ENCODE measurements at regions not wholly inside any gene's neighbourhood (a gene's known extent, or its start where the extent isn't known, plus 50 kb on each side); places are given as distances from the start of the nearest gene placed in this dataset.
"Not testable (repeated sequence)": the region's sequence is repeated elsewhere in the genome, so short reads cannot be mapped to it uniquely, and the experiment has no call there.

DNA sequence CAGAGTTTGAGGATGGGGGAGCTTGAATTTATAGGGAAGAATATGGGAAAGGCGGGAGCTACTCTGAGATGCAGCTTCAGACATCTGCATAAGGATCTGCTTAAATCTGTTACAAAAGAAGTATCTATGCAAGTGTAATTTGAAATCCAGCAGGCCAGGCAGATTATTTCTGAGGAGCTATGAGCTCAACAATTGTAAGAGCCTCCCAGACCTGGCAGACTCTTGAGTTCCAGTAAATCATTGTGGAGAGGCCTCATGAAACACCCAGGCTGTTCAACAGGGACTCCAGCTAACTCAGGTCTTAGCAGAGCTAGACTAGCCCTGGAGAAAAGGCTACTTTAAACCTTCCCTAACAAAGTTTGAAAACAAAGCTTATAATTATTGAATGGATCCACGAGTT lies 647.5 kb upstream of the CHRM3 start:
- Histone ChIP-seq H3K36me3 (ENCODE audit: low read depth) (no peaks in the 10 kb centered on the region), H3K4me3 (no peak overlapping the region), H3K4me1 (ENCODE audit: low read depth) (no peaks in the 10 kb centered on the region), H3K9me3 (no peaks in the 10 kb centered on the region)
- DNase-seq (no peak), ATAC-seq (no peak)
- intact Hi-C loops (cut with DNase I, micrococcal nuclease) = no loop called here
- TF ChIP-seq, protein P1, sequence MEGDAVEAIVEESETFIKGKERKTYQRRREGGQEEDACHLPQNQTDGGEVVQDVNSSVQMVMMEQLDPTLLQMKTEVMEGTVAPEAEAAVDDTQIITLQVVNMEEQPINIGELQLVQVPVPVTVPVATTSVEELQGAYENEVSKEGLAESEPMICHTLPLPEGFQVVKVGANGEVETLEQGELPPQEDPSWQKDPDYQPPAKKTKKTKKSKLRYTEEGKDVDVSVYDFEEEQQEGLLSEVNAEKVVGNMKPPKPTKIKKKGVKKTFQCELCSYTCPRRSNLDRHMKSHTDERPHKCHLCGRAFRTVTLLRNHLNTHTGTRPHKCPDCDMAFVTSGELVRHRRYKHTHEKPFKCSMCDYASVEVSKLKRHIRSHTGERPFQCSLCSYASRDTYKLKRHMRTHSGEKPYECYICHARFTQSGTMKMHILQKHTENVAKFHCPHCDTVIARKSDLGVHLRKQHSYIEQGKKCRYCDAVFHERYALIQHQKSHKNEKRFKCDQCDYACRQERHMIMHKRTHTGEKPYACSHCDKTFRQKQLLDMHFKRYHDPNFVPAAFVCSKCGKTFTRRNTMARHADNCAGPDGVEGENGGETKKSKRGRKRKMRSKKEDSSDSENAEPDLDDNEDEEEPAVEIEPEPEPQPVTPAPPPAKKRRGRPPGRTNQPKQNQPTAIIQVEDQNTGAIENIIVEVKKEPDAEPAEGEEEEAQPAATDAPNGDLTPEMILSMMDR (IDR thresholded peaks at IDR 0.05) = no peak

DNA sequence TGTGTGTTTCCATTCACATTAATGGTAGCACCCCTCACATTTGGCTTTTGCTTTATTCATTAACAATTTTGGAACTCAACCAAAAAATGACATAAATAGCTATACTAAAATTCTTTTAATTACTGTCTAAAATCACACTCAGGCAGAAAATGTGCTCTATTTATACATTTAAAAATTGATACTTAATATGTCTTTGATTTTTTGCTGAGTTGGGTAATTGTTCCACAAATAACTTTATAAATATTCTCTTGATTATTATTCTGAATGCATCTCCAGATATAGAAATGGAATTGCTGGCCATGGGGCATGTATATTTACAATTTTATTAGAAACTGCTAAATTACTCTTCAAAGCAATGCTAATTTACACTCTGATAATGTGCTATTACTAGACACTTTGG lies 658.7 kb upstream of the CHRM3 start:
- DNase-seq = no peak

DNA sequence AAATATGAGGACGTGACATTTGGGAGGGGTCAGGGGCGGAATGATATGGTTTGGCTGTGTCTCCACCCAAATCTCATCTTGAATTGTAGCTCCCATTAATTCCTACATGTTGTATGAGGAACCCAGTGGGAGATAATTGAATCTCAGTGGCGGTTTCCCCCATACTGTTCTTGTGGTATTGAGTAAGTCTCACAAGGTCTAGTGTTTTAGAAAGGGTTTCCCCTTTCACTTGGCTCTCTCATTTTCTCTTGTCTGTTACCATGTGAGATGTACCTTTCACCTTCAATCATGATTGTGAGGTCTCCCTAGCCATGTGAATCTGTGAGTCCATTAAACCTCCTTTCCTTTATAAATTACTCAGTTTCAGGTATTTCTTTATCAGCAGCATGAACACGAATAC lies 663.6 kb upstream of the CHRM3 start:
- Histone ChIP-seq H3K4me1 (ENCODE audit: low read depth) (no peaks in the 10 kb centered on the region), H3K4me3 (no peak overlapping the region), H3K36me3 (ENCODE audit: low read depth) (no peaks in the 10 kb centered on the region), H3K9me3 (no peaks in the 10 kb centered on the region)
- DNase-seq = no peak
- intact Hi-C loops (cut with DNase I, micrococcal nuclease) = no loop called here
- ATAC-seq = no peak
- TF ChIP-seq, protein P1 (IDR thresholded peaks at IDR 0.05) = no peak

More for the DNA sequence above, 658.7 kb upstream of the CHRM3 start:
- no peaks in the 10 kb centered on the region for H3K36me3 ChIP-seq (ENCODE audit: low read depth)
- intact Hi-C loops (cut with DNase I, micrococcal nuclease) = no loop called here
- no peaks in the 10 kb centered on the region for H3K4me1 ChIP-seq (ENCODE audit: low read depth)
- TF ChIP-seq, protein P1 (IDR thresholded peaks at IDR 0.05) = no peak
- no peak overlapping the region for H3K4me3 ChIP-seq
- no peak for ATAC-seq
- H3K9me3 ChIP-seq = no peaks in the 10 kb centered on the region

DNA sequence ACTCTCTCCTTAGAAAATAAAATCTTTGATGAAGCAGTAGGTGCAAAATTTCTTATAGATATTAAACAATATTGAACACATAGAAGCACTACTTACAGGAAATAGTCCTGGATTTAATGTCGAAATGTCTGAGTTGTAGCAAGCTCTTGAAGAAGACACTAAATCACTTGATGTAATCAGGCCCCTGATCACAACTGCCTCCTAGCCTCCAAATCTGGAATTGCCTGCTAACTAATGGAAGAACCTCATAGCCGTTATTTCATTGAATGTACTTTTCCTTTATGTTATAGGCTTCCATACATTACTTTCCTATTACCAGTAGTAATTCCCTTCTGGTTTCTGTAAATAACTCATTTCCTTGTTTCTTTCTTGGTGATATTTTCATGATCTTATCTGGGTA lies 675.7 kb upstream of the CHRM3 start:
- TF ChIP-seq, protein P1 (IDR thresholded peaks at IDR 0.05) = no peak
- no peak for DNase-seq
- Histone ChIP-seq H3K4me1 (ENCODE audit: low read depth) (no peaks in the 10 kb centered on the region), H3K9me3 (no peaks in the 10 kb centered on the region), H3K36me3 (ENCODE audit: low read depth) (no peaks in the 10 kb centered on the region), H3K4me3 (no peak overlapping the region)
- intact Hi-C loops (cut with DNase I, micrococcal nuclease) = no loop called here
- no peak for ATAC-seq

DNA sequence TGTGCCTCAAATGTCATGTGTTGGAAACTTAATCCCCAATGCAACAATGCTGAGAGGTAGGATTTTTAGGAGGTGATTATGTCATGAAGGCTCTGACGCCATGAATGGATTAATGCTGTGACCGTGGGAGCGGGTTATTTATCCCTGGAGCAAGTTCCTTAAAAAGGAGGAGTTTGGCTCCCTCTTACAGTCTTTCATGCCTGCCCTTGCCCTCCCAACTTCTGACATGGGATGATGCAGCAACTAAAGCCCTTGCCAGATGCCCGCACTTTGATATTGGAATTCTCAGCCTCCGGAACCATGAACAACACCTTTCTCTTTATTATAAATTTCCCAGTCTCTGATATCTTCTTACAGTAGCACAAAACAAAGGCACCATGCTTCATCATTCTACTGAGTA lies 685.3 kb upstream of the CHRM3 start:
- ATAC-seq (no peak), DNase-seq (no peak)
- Histone ChIP-seq H3K36me3 (ENCODE audit: low read depth) (no peaks in the 10 kb centered on the region), H3K9me3 (no peaks in the 10 kb centered on the region), H3K4me3 (no peak overlapping the region), H3K4me1 (ENCODE audit: low read depth) (no peaks in the 10 kb centered on the region)
- intact Hi-C loops (cut with DNase I, micrococcal nuclease) = no loop called here
- TF ChIP-seq, protein P1 (IDR thresholded peaks at IDR 0.05) = no peak

DNA sequence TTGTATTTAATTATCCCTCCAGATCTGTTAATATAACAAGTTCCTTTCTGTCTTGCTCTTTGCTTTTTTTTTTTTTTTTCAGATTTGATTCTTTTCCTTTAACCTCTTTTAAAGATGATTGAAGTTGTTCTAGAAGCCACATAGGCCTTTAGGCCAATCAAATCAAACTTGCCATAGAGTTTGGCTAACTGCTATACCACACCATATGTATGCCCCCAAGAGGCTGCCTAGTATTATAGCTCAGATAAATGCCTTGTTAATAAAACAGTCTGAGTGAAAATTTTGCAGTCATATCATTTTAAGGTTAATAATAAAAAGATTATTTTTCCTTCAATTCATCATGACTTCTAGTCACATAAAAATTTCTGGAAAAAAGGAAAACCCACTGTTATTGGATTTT lies 696.0 kb upstream of the CHRM3 start:
- no peak for ATAC-seq
- H3K4me3 ChIP-seq = no peak overlapping the region
- intact Hi-C loops (cut with DNase I, micrococcal nuclease) = no loop called here
- TF ChIP-seq, protein P1 (IDR thresholded peaks at IDR 0.05) = no peak
- H3K4me1 ChIP-seq (ENCODE audit: low read depth) = no peaks in the 10 kb centered on the region
- no peak for DNase-seq
- no peaks in the 10 kb centered on the region for H3K36me3 ChIP-seq (ENCODE audit: low read depth)
- no peaks in the 10 kb centered on the region for H3K9me3 ChIP-seq

DNA sequence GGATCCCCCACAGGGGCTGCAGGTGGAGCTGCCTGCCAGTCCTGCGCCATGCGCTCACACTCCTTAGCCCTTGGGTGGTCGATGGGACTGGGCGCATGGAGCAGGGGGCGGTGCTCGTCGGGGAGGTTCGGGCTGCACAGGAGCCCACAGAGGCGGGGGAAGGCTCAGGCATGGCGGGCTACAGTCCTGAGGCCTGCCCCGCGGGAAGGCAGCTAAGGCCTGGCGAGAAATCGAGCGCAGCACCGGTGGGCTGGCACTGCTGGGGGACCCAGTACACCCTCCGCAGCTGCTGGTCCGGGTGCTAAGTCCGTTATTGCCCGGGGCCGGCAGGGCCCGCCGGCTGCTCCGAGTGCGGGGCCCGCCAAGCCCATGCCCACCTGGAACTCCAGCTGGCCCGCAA lies 701.8 kb upstream of the CHRM3 start:
- intact Hi-C loops (cut with DNase I, micrococcal nuclease); DNase-seq; ATAC-seq; H3K4me3 ChIP-seq; H3K9me3 ChIP-seq; H3K4me1 ChIP-seq (ENCODE audit: low read depth); H3K36me3 ChIP-seq (ENCODE audit: low read depth): not testable (repeated sequence)

All from mucosa of descending colon (tissue), 3 donors.